Thymus (tissue), 11 donors: ENCODE measurements at regions not wholly inside any gene's neighbourhood (a gene's known extent, or its start where the extent isn't known, plus 50 kb on each side); places are given as distances from the start of the nearest gene placed in this dataset.

Source experiments
- DNase-seq, 9 donors: peaks; one replicate each; pipeline ENCODE4 v3.0.0-alpha.2; 2013; ENCODE audit warnings: low spot score in 9 of 9, low read depth in 6 of 9, missing footprints in 1 of 9
- H3K27ac ChIP-seq, 2 donors: one replicate each; pipeline ENCODE4 v1.5.1; 2013; ENCODE audit warnings: control low read depth in 1 of 2, low read depth in 1 of 2, low read length in 1 of 2, mild to moderate bottlenecking in 1 of 2, moderate library complexity in 1 of 2
- H3K27me3 ChIP-seq, 2 donors: one replicate each; pipeline ENCODE4 v1.5.1; 2013; ENCODE audit warnings: low read length in 1 of 2; ENCODE audit not compliant: control insufficient read depth in 2 of 2, insufficient read depth in 1 of 2
- H3K36me3 ChIP-seq, 2 donors: one replicate each; pipeline ENCODE4 v1.5.1; 2013; ENCODE audit warnings: low read length in 1 of 2, mild to moderate bottlenecking in 1 of 2, moderate library complexity in 1 of 2; ENCODE audit not compliant: control insufficient read depth in 2 of 2, insufficient read depth in 2 of 2
- H3K4me1 ChIP-seq, 2 donors: one replicate each; pipeline ENCODE4 v1.5.1; 2013; ENCODE audit warnings: low read length in 2 of 2; ENCODE audit not compliant: control insufficient read depth in 2 of 2, insufficient read depth in 2 of 2
- H3K4me3 ChIP-seq, 2 donors: one replicate each; pipeline ENCODE4 v1.5.1; 2013; ENCODE audit warnings: low read length in 2 of 2, control low read depth in 1 of 2, mild to moderate bottlenecking in 1 of 2
- H3K9me3 ChIP-seq, 2 donors: one replicate each; pipeline ENCODE4 v1.5.1; 2013; ENCODE audit warnings: low read length in 1 of 2, mild to moderate bottlenecking in 1 of 2; ENCODE audit not compliant: control insufficient read depth in 2 of 2, insufficient read depth in 1 of 2
- WGBS: extraction: QIAGEN DNeasy Blood & Tissue Kit; methylation state at CpG from one replicate; pipeline ENCODE4 v1.1.7; 2013; 5-methylcytosine and 5-hydroxymethylcytosine counted together
- donor health status: healthy.

DNA sequence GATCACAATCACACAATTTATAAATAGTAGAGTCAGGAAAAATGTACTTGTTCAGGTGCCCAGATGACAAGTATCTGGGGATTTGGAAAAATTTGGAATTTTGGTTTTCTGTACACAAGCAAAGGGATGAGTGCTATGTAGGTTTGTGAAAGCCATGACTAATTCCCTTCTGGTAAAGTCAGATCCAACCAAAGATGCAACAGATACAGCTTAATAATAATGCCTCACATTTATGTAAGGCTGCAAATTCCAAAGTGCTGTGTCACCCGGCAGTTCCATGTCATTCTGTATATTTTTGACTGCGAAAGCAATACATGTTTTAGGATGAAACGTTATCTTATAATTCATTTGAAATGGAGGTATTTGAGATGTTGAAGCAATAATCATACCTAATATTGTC, 102.7 kb upstream of the AGBL1 start:
- no peaks in the 10 kb centered on the region for H3K4me1 ChIP-seq
- H3K27me3 ChIP-seq, result no peaks in the 10 kb centered on the region
- H3K4me3 ChIP-seq, result no peak overlapping the region
- no peaks in the 10 kb centered on the region for H3K9me3 ChIP-seq
- no peaks in the 10 kb centered on the region for H3K36me3 ChIP-seq
- H3K27ac ChIP-seq, result no peak overlapping the region
- no peak for DNase-seq
- WGBS, result 64% methylated on average over 3 of the region's 3 CpGs

DNA sequence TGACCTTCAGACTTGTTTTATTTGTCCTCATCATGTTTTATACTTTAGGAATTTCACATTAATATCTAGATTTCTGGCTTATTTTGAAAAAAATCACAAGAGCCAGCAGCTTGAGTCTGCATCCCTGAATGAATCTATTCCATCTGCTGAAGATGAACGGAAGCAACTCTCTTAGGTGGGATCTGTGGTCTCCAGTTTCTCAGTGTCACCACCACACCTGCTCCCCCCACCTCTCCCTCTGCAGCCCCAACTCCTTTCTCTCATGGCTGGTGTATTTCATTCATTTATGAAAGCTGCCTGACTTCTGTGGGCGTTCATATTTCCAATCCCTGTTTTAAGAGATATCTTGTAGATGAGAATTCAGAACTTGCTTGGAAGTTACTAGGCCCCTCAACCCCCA, 102.1 kb upstream of the AGBL1 start:
- no peaks in the 10 kb centered on the region for H3K27me3 ChIP-seq
- H3K36me3 ChIP-seq, result no peaks in the 10 kb centered on the region
- no peak for DNase-seq
- 93% methylated on average over 2 of the region's 2 CpGs for WGBS
- no peaks in the 10 kb centered on the region for H3K4me1 ChIP-seq
- no peak overlapping the region for H3K27ac ChIP-seq
- H3K4me3 ChIP-seq, result no peak overlapping the region
- H3K9me3 ChIP-seq, result no peaks in the 10 kb centered on the region

- no peak overlapping the region for H3K4me3 ChIP-seq
- H3K27ac ChIP-seq, result no peak overlapping the region
- WGBS, result 95% methylated on average over 5 of the region's 5 CpGs
- DNase-seq, result no peak
- H3K27me3 ChIP-seq, result no peaks in the 10 kb centered on the region
- no peaks in the 10 kb centered on the region for H3K4me1 ChIP-seq
- no peaks in the 10 kb centered on the region for H3K36me3 ChIP-seq
- no peaks in the 10 kb centered on the region for H3K9me3 ChIP-seq
Measured at GRCh38 chr15:85979929-85980328, 99.7 kb upstream of the AGBL1 start.

GRCh38 chr15:85980946-85981345, 98.7 kb upstream of the AGBL1 start:
- 59% methylated on average over 5 of the region's 5 CpGs for WGBS
- DNase-seq, result no peak
- H3K36me3 ChIP-seq, result no peaks in the 10 kb centered on the region
- H3K27me3 ChIP-seq, result no peaks in the 10 kb centered on the region
- no peak overlapping the region for H3K27ac ChIP-seq
- H3K4me3 ChIP-seq, result no peak overlapping the region
- no peaks in the 10 kb centered on the region for H3K4me1 ChIP-seq
- no peaks in the 10 kb centered on the region for H3K9me3 ChIP-seq

DNA sequence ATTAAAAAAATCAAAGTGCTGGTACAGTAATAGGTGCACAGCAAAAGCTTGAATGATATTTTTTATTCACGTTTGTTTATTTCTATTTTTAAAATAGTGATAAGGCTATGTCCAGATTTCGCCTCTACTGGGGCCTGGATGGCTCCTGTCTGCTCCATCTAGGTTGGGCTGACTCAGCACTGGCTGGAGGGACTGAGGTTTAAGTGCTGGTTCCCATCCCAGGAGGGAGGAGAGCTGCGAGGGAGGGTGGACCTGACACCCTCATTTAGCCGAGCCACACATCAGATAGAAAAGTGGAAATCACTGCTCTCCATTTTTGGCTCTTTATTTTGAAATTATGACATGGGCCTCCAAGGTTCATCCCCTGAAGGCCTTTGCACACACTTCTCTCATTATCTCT, 95.4 kb upstream of the AGBL1 start:
- no peak overlapping the region for H3K27ac ChIP-seq
- 77% methylated on average over 4 of the region's 4 CpGs for WGBS
- H3K4me1 ChIP-seq, result no peaks in the 10 kb centered on the region
- no peak overlapping the region for H3K4me3 ChIP-seq
- DNase-seq, result no peak
- H3K36me3 ChIP-seq, result no peaks in the 10 kb centered on the region
- H3K27me3 ChIP-seq, result no peaks in the 10 kb centered on the region
- no peaks in the 10 kb centered on the region for H3K9me3 ChIP-seq

DNA sequence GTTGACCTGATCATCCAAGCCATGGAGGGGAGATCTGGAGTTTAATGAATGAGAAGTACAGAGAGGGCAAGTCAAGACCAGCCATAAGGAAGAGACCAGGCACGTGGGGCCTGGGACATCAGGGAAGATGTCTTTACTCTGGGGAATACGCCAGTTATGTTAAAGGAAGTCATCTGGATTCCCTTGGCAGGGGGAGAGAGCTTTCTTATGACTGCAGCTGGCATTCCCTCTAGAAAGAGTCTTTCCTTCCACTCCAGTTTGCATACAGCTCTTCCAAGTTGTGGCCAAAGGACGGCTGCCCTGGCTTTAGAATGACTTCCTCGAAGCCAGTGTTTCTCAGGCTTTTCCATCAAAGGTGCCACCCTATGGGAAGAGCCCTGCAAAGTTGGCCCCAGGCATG, 93.6 kb upstream of the AGBL1 start:
- Histone ChIP-seq H3K9me3 (no peaks in the 10 kb centered on the region), H3K4me1 (no peaks in the 10 kb centered on the region), H3K27me3 (no peaks in the 10 kb centered on the region), H3K27ac (no peak overlapping the region), H3K36me3 (no peaks in the 10 kb centered on the region), H3K4me3 (no peak overlapping the region)
- no peak for DNase-seq
- 87% methylated on average over 4 of the region's 4 CpGs for WGBS

- no peaks in the 10 kb centered on the region for H3K4me1 ChIP-seq
- H3K4me3 ChIP-seq, result no peak overlapping the region
- H3K36me3 ChIP-seq, result no peaks in the 10 kb centered on the region
- no peak overlapping the region for H3K27ac ChIP-seq
- no peaks in the 10 kb centered on the region for H3K9me3 ChIP-seq
- no peak for DNase-seq
- 90% methylated on average over 4 of the region's 4 CpGs for WGBS
- no peaks in the 10 kb centered on the region for H3K27me3 ChIP-seq
Measured at GRCh38 chr15:85986741-85987140, 92.9 kb upstream of the AGBL1 start.

GRCh38 chr15:85988741-85989140, 90.9 kb upstream of the AGBL1 start:
- H3K4me3 ChIP-seq, result no peak overlapping the region
- H3K9me3 ChIP-seq, result no peaks in the 10 kb centered on the region
- no peaks in the 10 kb centered on the region for H3K36me3 ChIP-seq
- no peak for DNase-seq
- H3K27me3 ChIP-seq, result no peaks in the 10 kb centered on the region
- H3K4me1 ChIP-seq, result no peaks in the 10 kb centered on the region
- 65% methylated on average over 5 of the region's 5 CpGs for WGBS
- no peak overlapping the region for H3K27ac ChIP-seq

DNA sequence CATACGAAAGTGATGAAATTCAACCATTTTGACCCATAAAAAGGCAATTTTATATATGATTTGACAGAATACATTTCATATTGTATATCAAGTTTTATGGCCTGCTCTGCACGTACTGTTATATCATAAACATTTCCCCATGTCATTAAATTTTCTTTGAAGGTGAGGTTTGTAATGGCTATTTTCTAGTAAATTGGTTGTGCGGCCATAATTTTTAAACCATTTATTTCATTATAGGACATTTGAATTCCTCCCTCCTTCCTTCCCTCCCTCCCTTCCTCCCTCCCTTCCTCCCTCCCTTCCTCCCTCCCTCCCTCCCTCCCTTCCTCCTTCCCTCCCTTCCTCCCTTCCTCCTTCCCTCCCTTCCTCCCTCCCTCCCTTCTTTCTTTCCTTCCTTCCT, 87.4 kb upstream of the AGBL1 start:
- no peaks in the 10 kb centered on the region for H3K36me3 ChIP-seq
- H3K9me3 ChIP-seq, result no peaks in the 10 kb centered on the region
- DNase-seq, result no peak
- H3K27ac ChIP-seq, result no peak overlapping the region
- H3K4me1 ChIP-seq, result no peaks in the 10 kb centered on the region
- H3K4me3 ChIP-seq, result no peak overlapping the region
- WGBS, result 97% methylated on average over 3 of the region's 3 CpGs
- no peaks in the 10 kb centered on the region for H3K27me3 ChIP-seq

GRCh38 chr15:85993116-85993515, 86.6 kb upstream of the AGBL1 start:
- H3K27ac ChIP-seq, result no peak overlapping the region
- DNase-seq, result no peak
- no peaks in the 10 kb centered on the region for H3K4me1 ChIP-seq
- H3K9me3 ChIP-seq, result no peaks in the 10 kb centered on the region
- H3K36me3 ChIP-seq, result no peaks in the 10 kb centered on the region
- WGBS, result 97% methylated on average over 2 of the region's 2 CpGs
- H3K27me3 ChIP-seq, result no peaks in the 10 kb centered on the region
- no peak overlapping the region for H3K4me3 ChIP-seq
